ENCODE measurements at regions not wholly inside any gene's neighbourhood (a gene's known extent, or its start where the extent isn't known, plus 50 kb on each side); places are given as distances from the start of the nearest gene placed in this dataset.
"Not testable (repeated sequence)": the region's sequence is repeated elsewhere in the genome, so short reads cannot be mapped to it uniquely, and the experiment has no call there.

DNA sequence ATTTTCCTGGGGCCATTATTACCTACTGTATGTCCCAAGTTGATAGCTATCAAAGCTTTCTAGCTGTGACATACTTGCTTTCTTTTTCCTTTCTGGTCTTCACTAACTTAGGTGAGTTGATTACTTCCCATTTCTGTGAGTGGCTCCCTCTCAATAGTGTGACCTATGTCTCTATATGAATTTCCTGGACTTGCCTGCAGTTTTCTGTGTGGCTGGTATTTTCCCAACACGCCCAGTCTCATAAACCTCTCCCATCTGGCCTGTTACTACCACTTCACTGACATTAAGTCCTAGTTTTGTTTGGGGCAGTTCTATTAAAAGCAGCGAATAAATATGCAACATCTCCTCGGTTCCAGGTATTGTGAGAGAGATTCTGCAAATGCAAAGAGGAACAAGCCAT, 671.2 kb downstream of the SI start:
- H3K27ac ChIP-seq (ENCODE audit: low read depth, low read length): no peak overlapping the region

DNA sequence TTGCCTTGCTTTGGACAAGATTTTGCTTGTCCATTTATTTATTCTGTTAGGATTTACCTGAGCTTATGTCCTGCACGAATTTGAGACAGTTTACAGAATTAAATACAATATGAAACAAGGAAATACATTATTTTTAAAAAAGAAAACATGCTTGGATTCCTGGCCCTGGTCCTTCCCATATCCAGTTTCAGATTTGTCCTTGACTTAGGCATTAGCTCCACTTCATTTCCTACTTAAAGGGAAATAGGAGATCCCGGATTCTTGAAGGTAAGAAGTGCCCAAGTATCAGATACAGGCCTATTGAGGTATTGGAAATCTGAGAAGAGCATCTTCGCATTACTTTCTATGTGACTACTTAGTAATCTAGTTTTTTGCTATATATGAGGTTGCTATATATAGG, 672.0 kb downstream of the SI start:
- no peak for TF ChIP-seq EZH2phosphoT487 (IDR thresholded peaks at IDR 0.05; ENCODE audit: borderline replicate concordance, low read length)
- TF ChIP-seq, protein P1, sequence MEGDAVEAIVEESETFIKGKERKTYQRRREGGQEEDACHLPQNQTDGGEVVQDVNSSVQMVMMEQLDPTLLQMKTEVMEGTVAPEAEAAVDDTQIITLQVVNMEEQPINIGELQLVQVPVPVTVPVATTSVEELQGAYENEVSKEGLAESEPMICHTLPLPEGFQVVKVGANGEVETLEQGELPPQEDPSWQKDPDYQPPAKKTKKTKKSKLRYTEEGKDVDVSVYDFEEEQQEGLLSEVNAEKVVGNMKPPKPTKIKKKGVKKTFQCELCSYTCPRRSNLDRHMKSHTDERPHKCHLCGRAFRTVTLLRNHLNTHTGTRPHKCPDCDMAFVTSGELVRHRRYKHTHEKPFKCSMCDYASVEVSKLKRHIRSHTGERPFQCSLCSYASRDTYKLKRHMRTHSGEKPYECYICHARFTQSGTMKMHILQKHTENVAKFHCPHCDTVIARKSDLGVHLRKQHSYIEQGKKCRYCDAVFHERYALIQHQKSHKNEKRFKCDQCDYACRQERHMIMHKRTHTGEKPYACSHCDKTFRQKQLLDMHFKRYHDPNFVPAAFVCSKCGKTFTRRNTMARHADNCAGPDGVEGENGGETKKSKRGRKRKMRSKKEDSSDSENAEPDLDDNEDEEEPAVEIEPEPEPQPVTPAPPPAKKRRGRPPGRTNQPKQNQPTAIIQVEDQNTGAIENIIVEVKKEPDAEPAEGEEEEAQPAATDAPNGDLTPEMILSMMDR (IDR thresholded peaks at IDR 0.05; ENCODE audit: low read depth, low read length, poor library complexity, severe bottlenecking): no peak
- no peaks in the 10 kb centered on the region for H3K79me2 ChIP-seq (ENCODE audit: control insufficient read depth, low read length)

More for the DNA sequence above, 671.2 kb downstream of the SI start:
- no peak overlapping the region for H3K4me3 ChIP-seq (ENCODE audit: low read length)
- H3K36me3 ChIP-seq (ENCODE audit: control insufficient read depth, low read length): no peaks in the 10 kb centered on the region
- H3K79me2 ChIP-seq (ENCODE audit: control insufficient read depth, low read length): no peaks in the 10 kb centered on the region
- no peaks in the 10 kb centered on the region for H3K9me3 ChIP-seq (ENCODE audit: control insufficient read depth, insufficient read depth, low read length)
- H3K9me2 ChIP-seq (replicated peaks; ENCODE audit: control insufficient read depth, low read length): no peaks in the 10 kb centered on the region
- no peaks in the 10 kb centered on the region for H3K27me3 ChIP-seq (ENCODE audit: control insufficient read depth, low read length)
- TF ChIP-seq, protein P1 (IDR thresholded peaks at IDR 0.05; ENCODE audit: low read depth, low read length, poor library complexity, severe bottlenecking): no peak
- TF ChIP-seq EZH2phosphoT487 (IDR thresholded peaks at IDR 0.05; ENCODE audit: borderline replicate concordance, low read length): no peak
- H3K4me1 ChIP-seq (ENCODE audit: control insufficient read depth, low read length): no peaks in the 10 kb centered on the region
- no peak overlapping the region for H3K4me2 ChIP-seq (ENCODE audit: low read length)
- no peaks in the 10 kb centered on the region for H3F3A ChIP-seq (ENCODE audit: control insufficient read depth, insufficient read depth)
- H4K20me1 ChIP-seq (ENCODE audit: control insufficient read depth, insufficient read depth, low read depth, low read length): no peaks in the 10 kb centered on the region

DNA sequence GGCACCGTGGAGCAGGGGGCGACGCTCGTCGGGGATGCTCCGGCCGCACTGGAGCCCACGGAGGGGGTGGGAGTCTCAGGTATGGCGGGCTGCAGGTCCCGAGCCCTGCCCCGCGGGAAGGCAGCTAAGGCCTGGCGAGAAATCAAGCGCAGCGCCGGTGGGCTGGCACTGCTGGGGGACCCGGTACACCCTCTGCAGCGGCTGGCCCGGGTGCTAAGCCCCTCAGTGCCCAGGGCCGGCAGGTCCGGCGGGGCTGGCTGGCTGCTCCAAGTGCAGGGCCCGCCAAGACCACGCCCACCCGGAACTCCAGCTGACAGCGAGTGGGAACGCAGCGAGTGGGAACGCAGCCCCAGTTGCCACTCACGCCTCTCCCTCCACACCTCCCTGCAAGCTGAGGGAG, 676.4 kb downstream of the SI start:
- H3K9me2 ChIP-seq (replicated peaks; ENCODE audit: control insufficient read depth, low read length): no peaks in the 10 kb centered on the region
- no peaks in the 10 kb centered on the region for H3K79me2 ChIP-seq (ENCODE audit: control insufficient read depth, low read length)
- H3K4me2 ChIP-seq (ENCODE audit: low read length): no peak overlapping the region
- TF ChIP-seq, protein P1 (IDR thresholded peaks at IDR 0.05; ENCODE audit: low read depth, low read length, poor library complexity, severe bottlenecking): no peak
- TF ChIP-seq EZH2phosphoT487 (IDR thresholded peaks at IDR 0.05; ENCODE audit: borderline replicate concordance, low read length): no peak
- H3K4me3 ChIP-seq (ENCODE audit: low read length): no peak overlapping the region
- H3K4me1 ChIP-seq (ENCODE audit: control insufficient read depth, low read length): no peaks in the 10 kb centered on the region
- no peak overlapping the region for H3K27ac ChIP-seq (ENCODE audit: low read depth, low read length)
- no peaks in the 10 kb centered on the region for H4K20me1 ChIP-seq (ENCODE audit: control insufficient read depth, insufficient read depth, low read depth, low read length)
- H3F3A ChIP-seq (ENCODE audit: control insufficient read depth, insufficient read depth): no peaks in the 10 kb centered on the region
- no peaks in the 10 kb centered on the region for H3K27me3 ChIP-seq (ENCODE audit: control insufficient read depth, low read length)
- no peaks in the 10 kb centered on the region for H3K9me3 ChIP-seq (ENCODE audit: control insufficient read depth, insufficient read depth, low read length)
- no peaks in the 10 kb centered on the region for H3K36me3 ChIP-seq (ENCODE audit: control insufficient read depth, low read length)

More for the DNA sequence above, 672.0 kb downstream of the SI start:
- H3K4me2 ChIP-seq (ENCODE audit: low read length): no peak overlapping the region
- no peaks in the 10 kb centered on the region for H3K4me1 ChIP-seq (ENCODE audit: control insufficient read depth, low read length)
- no peaks in the 10 kb centered on the region for H3K27me3 ChIP-seq (ENCODE audit: control insufficient read depth, low read length)
- H4K20me1 ChIP-seq (ENCODE audit: control insufficient read depth, insufficient read depth, low read depth, low read length): no peaks in the 10 kb centered on the region
- no peaks in the 10 kb centered on the region for H3K9me3 ChIP-seq (ENCODE audit: control insufficient read depth, insufficient read depth, low read length)
- no peak overlapping the region for H3K4me3 ChIP-seq (ENCODE audit: low read length)
- no peaks in the 10 kb centered on the region for H3F3A ChIP-seq (ENCODE audit: control insufficient read depth, insufficient read depth)
- H3K27ac ChIP-seq (ENCODE audit: low read depth, low read length): no peak overlapping the region
- no peaks in the 10 kb centered on the region for H3K9me2 ChIP-seq (replicated peaks; ENCODE audit: control insufficient read depth, low read length)
- no peaks in the 10 kb centered on the region for H3K36me3 ChIP-seq (ENCODE audit: control insufficient read depth, low read length)

DNA sequence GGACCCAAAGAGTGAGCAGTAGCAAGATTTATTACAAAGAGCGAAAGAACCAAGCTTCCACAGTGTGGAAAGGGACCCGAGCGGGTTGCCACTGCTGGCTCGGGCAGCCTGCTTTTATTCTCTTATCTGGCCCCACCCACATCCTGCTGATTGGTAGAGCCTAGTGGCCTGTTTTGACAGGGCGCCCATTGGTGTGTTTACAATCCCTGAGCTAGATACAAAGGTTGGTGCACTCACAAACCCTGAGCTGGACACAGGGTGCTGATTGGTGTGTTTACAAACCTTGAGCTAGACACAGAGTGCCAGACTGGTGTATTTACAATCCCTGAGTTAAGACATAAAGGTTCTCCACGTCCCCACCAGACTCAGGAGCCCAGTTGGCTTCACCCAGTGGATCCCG, 676.9 kb downstream of the SI start:
- H4K20me1 ChIP-seq (ENCODE audit: control insufficient read depth, insufficient read depth, low read depth, low read length); H3K9me3 ChIP-seq (ENCODE audit: control insufficient read depth, insufficient read depth, low read length); H3K79me2 ChIP-seq (ENCODE audit: control insufficient read depth, low read length); H3K4me2 ChIP-seq (ENCODE audit: low read length); H3K9me2 ChIP-seq (replicated peaks; ENCODE audit: control insufficient read depth, low read length); H3K36me3 ChIP-seq (ENCODE audit: control insufficient read depth, low read length); H3K27ac ChIP-seq (ENCODE audit: low read depth, low read length); H3F3A ChIP-seq (ENCODE audit: control insufficient read depth, insufficient read depth); H3K4me3 ChIP-seq (ENCODE audit: low read length); H3K4me1 ChIP-seq (ENCODE audit: control insufficient read depth, low read length); H3K27me3 ChIP-seq (ENCODE audit: control insufficient read depth, low read length): not testable (repeated sequence)

All from DOHH2 (cell line).